CD14-positive monocyte (primary cell): ENCODE measurements at regions not wholly inside any gene's neighbourhood (a gene's known extent, or its start where the extent isn't known, plus 50 kb on each side); places are given as distances from the start of the nearest gene placed in this dataset.

Source experiments
- DNase-seq, 3 donors: peaks; one replicate each; pipeline ENCODE4 v3.0.0-alpha.2; 2011 to 2022
- H2AFZ ChIP-seq: 2 replicates; pipeline ENCODE4 v1.6.0; 2012; ENCODE audit warnings: mild to moderate bottlenecking, low read depth, low read length, inconsistent platforms; ENCODE audit not compliant: insufficient read depth, poor library complexity, severe bottlenecking
- H3K27ac ChIP-seq, 2 donors: 1 replicate in 1 of 2; 2 replicates in 1 of 2; pipeline ENCODE4 v1.5.1; 2012 to 2013; ENCODE audit warnings: low read length in 2 of 2, control low read depth in 1 of 2, inconsistent platforms in 1 of 2, low read depth in 1 of 2, mild to moderate bottlenecking in 1 of 2
- H3K27me3 ChIP-seq, 2 donors: one replicate each; pipeline versions ENCODE4 v1.6.0 to v1.6.1; 2011 to 2013; ENCODE audit warnings: low read length in 2 of 2; ENCODE audit not compliant: control insufficient read depth in 2 of 2, insufficient read depth in 2 of 2
- H3K36me3 ChIP-seq, 2 donors: replicated peaks in 1 of 2; 1 replicate in 1 of 2; 2 replicates in 1 of 2; pipeline versions ENCODE4 v1.5.1 to v1.6.1; 2012 to 2013; ENCODE audit warnings: low read length in 2 of 2, control low read depth in 1 of 2, inconsistent platforms in 1 of 2, mild to moderate bottlenecking in 1 of 2; ENCODE audit not compliant: insufficient read depth in 2 of 2, control insufficient read depth in 1 of 2
- H3K4me1 ChIP-seq, 2 donors: 1 replicate in 1 of 2; 2 replicates in 1 of 2; pipeline versions ENCODE4 v1.5.1 to v1.6.1; 2012 to 2013; ENCODE audit warnings: low read length in 2 of 2, control low read depth in 1 of 2, inconsistent platforms in 1 of 2, mild to moderate bottlenecking in 1 of 2, moderate library complexity in 1 of 2; ENCODE audit not compliant: insufficient read depth in 2 of 2, control insufficient read depth in 1 of 2
- H3K4me2 ChIP-seq: replicated peaks from 2 replicates; pipeline ENCODE3; 2012; ENCODE audit warnings: low read length, moderate library complexity, mild to moderate bottlenecking; ENCODE audit not compliant: poor library complexity, severe bottlenecking; ENCODE audit errors: extremely low read depth
- H3K4me3 ChIP-seq, 3 experiments: fragments of 200-600 bp in 1 of 3; sonication (generic) in 1 of 3; replicated peaks in 1 of 3; 1 replicate in 2 of 3; 2 replicates in 1 of 3; pipeline ENCODE4 v1.5.1; 2011 to 2013; ENCODE audit warnings: low read length in 3 of 3, mild to moderate bottlenecking in 3 of 3, control low read depth in 2 of 3, low read depth in 2 of 3, inconsistent platforms in 1 of 3, moderate library complexity in 1 of 3
- H3K79me2 ChIP-seq: 2 replicates; pipeline ENCODE4 v1.6.0; 2012; ENCODE audit warnings: mild to moderate bottlenecking, control low read depth, inconsistent platforms, low read length, moderate library complexity; ENCODE audit not compliant: insufficient read depth
- H3K9ac ChIP-seq: 2 replicates; pipeline ENCODE4 v1.6.0; 2017; ENCODE audit warnings: low read length, mild to moderate bottlenecking; ENCODE audit not compliant: insufficient read depth, poor library complexity, severe bottlenecking
- H3K9me3 ChIP-seq, 2 donors: replicated peaks in 1 of 2; 1 replicate in 1 of 2; 2 replicates in 1 of 2; pipeline versions ENCODE4 v1.5.1 to v1.6.1; 2012 to 2013; ENCODE audit warnings: low read length in 2 of 2, control low read depth in 1 of 2; ENCODE audit not compliant: control insufficient read depth in 1 of 2, insufficient read depth in 1 of 2
- H4K20me1 ChIP-seq: 2 replicates; pipeline ENCODE4 v1.6.0; 2012; ENCODE audit warnings: mild to moderate bottlenecking, low read length, control low read depth, moderate library complexity; ENCODE audit not compliant: insufficient read depth
- H3K27ac Mint-ChIP-seq, 7 donors: one replicate each; pipeline ENCODE4 v1.8.0; 2020; ENCODE audit warnings: mild to moderate bottlenecking in 7 of 7, mixed read lengths in 7 of 7, moderate library complexity in 6 of 7, inconsistent platforms in 2 of 7
- H3K27me3 Mint-ChIP-seq, 3 donors: one replicate each; pipeline ENCODE4 v1.8.0; 2021 to 2022; ENCODE audit warnings: low read depth in 3 of 3, mild to moderate bottlenecking in 3 of 3, mixed read lengths in 3 of 3, moderate library complexity in 3 of 3, inconsistent platforms in 1 of 3
- H3K36me3 Mint-ChIP-seq, 2 donors: one replicate each; pipeline ENCODE4 v1.8.0; 2020; ENCODE audit warnings: mixed read lengths in 2 of 2, inconsistent platforms in 1 of 2, mild to moderate bottlenecking in 1 of 2
- H3K4me1 Mint-ChIP-seq: one replicate; pipeline ENCODE4 v1.8.0; 2020; ENCODE audit warnings: mild to moderate bottlenecking, mixed read lengths
- H3K4me3 Mint-ChIP-seq, 2 donors: one replicate each; pipeline ENCODE4 v1.8.0; 2020; ENCODE audit warnings: mild to moderate bottlenecking in 2 of 2, mixed read lengths in 2 of 2, moderate library complexity in 1 of 2
- H3K9me3 Mint-ChIP-seq, 7 donors: one replicate each; pipeline ENCODE4 v1.8.0; 2020 to 2022; ENCODE audit warnings: mixed read lengths in 7 of 7, mild to moderate bottlenecking in 6 of 7, moderate library complexity in 6 of 7, inconsistent platforms in 2 of 7
- WGBS: methylation state at CpG from one replicate; pipeline ENCODE4 v1.1.5; 2013; ENCODE audit warnings: missing lambda C conversion rate; ENCODE audit not compliant: insufficient coverage; 5-methylcytosine and 5-hydroxymethylcytosine counted together
- intact Hi-C, 2 donors: fragments of 100-400 bp; cut with micrococcal nuclease; formaldehyde crosslinking; loops; one replicate each; pipeline versions ENCODE4 v1.15.0 to v1.15.1; 2023
- TF ChIP-seq, protein P1 (sequence below): fragments of 200-600 bp; IDR thresholded peaks from one replicate; pipeline ENCODE4 v1.8.0; 2022; ENCODE audit warnings: antibody characterized with exemption, mild to moderate bottlenecking

DNA sequence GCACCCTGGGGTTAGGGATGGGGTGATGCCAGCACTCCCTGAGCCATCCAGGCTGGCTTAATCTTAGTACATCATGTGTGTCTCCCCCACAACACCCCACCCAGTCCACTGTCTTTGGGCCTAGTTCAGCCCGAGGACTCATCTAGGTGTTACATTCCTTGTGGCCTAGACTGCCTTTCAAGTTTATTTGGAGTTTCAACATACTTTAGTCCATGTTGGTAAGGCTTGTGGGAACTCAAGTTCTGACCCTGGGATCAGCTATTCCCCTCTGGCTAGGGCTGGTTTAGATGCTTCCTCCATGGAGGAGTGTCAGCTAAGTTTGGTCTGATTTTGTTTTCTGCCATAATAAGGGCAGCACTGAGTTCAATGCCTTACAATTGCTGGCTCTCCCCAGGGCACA is 302.4 kb downstream of the SMARCA2 start:
- no peak overlapping the region for H3K4me2 ChIP-seq
- no peak overlapping the region for H3K4me3 Mint-ChIP-seq

DNA sequence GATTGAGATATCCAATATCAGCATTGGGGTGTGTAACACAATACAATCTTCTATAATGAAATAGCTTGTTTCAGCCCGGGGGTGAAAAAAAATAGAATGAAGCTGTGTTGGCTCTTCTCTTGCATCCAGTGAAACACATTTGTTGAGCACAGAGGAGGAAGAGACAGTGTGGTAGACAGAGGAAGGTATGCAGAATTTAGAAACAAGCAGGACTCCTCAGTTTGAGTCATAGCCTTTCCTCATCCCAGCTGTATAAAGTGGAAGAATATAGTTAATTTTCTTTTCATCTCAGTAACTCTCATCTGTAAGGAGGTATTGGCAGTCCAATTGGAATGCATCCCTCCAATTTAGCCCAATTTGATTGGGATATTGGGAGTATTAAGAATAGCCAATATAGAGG is 302.2 kb upstream of the VLDLR start:
- H3K9me3 ChIP-seq: peaks cover 4 to 15% of the 10 kb centered on the region in 2 donors
- no peaks in the 10 kb centered on the region for H4K20me1 ChIP-seq
- DNase-seq: no peak
- H2AFZ ChIP-seq: no peak overlapping the region
- no peaks in the 10 kb centered on the region for H3K79me2 ChIP-seq
- TF ChIP-seq, protein P1, sequence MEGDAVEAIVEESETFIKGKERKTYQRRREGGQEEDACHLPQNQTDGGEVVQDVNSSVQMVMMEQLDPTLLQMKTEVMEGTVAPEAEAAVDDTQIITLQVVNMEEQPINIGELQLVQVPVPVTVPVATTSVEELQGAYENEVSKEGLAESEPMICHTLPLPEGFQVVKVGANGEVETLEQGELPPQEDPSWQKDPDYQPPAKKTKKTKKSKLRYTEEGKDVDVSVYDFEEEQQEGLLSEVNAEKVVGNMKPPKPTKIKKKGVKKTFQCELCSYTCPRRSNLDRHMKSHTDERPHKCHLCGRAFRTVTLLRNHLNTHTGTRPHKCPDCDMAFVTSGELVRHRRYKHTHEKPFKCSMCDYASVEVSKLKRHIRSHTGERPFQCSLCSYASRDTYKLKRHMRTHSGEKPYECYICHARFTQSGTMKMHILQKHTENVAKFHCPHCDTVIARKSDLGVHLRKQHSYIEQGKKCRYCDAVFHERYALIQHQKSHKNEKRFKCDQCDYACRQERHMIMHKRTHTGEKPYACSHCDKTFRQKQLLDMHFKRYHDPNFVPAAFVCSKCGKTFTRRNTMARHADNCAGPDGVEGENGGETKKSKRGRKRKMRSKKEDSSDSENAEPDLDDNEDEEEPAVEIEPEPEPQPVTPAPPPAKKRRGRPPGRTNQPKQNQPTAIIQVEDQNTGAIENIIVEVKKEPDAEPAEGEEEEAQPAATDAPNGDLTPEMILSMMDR: no peak
- H3K27ac ChIP-seq: no peak overlapping the region
- no peak overlapping the region for H3K4me2 ChIP-seq
- Mint-ChIP-seq H3K9me3 (peaks cover 13 to 36% (median 20%) of the 10 kb centered on the region in 7 donors), H3K27ac (no peak overlapping the region), H3K36me3 (no peaks in the 10 kb centered on the region), H3K4me3 (no peak overlapping the region), H3K4me1 (peaks cover 6% of the 10 kb centered on the region), H3K27me3 (no peaks in the 10 kb centered on the region)
- intact Hi-C loops: no loop called here
- H3K9ac ChIP-seq: no peak overlapping the region
- no peak overlapping the region for H3K4me3 ChIP-seq
- no peaks in the 10 kb centered on the region for H3K27me3 ChIP-seq
- H3K4me1 ChIP-seq: peaks cover 7% of the 10 kb centered on the region in 2 donors
- no peaks in the 10 kb centered on the region for H3K36me3 ChIP-seq
- no CpG with 5 or more reads among the region's 1 CpG for WGBS

More for the DNA sequence above, 302.4 kb downstream of the SMARCA2 start:
- Histone ChIP-seq H3K4me1 (peaks cover 7% of the 10 kb centered on the region in 2 donors), H3K27me3 (no peaks in the 10 kb centered on the region), H3K36me3 (no peaks in the 10 kb centered on the region), H3K4me3 (no peak overlapping the region), H2AFZ (no peak overlapping the region), H3K79me2 (no peaks in the 10 kb centered on the region), H3K9ac (no peak overlapping the region), H4K20me1 (no peaks in the 10 kb centered on the region), H3K27ac (no peak overlapping the region), H3K9me3 (peaks cover 22 to 32% of the 10 kb centered on the region in 2 donors)
- H3K36me3 Mint-ChIP-seq: no peaks in the 10 kb centered on the region
- peaks cover 6% of the 10 kb centered on the region for H3K4me1 Mint-ChIP-seq
- peak overlapping the region in 1 of 7 donors; percentile 25 for H3K27ac Mint-ChIP-seq
- H3K27me3 Mint-ChIP-seq: no peaks in the 10 kb centered on the region
- no peak for DNase-seq
- peaks cover 32 to 53% (median 37%) of the 10 kb centered on the region in 7 donors for H3K9me3 Mint-ChIP-seq
- intact Hi-C loops: no loop called here
- TF ChIP-seq, protein P1: no peak
- no CpG with 5 or more reads among the region's 1 CpG for WGBS
